ENCODE measurements at regions not wholly inside any gene's neighbourhood (a gene's known extent, or its start where the extent isn't known, plus 50 kb on each side); places are given as distances from the start of the nearest gene placed in this dataset.
"Not testable (repeated sequence)": the region's sequence is repeated elsewhere in the genome, so short reads cannot be mapped to it uniquely, and the experiment has no call there.

GRCh38 chr13:80009760-80010159 is 331.2 kb downstream of the SPRY2 start:
- no peak for DNase-seq (ENCODE audit: low spot score)
- intact Hi-C loops (cut with DNase I), result no loop called here

- intact Hi-C loops (cut with DNase I), result no loop called here
- no peak for DNase-seq (ENCODE audit: low spot score)
Measured at GRCh38 chr13:80006940-80007339, 334.0 kb downstream of the SPRY2 start.

- intact Hi-C loops (cut with DNase I), result no loop called here
- no peak for DNase-seq (ENCODE audit: low spot score)
Measured at GRCh38 chr13:80001510-80001842, 339.4 kb downstream of the SPRY2 start.

- no peak for DNase-seq (ENCODE audit: low spot score)
- intact Hi-C loops (cut with DNase I), result no loop called here
Measured at GRCh38 chr13:80000684-80001509, 340.0 kb downstream of the SPRY2 start.

- no peak for DNase-seq (ENCODE audit: low spot score)
- intact Hi-C loops (cut with DNase I), result no loop called here
Measured at GRCh38 chr13:79999601-80000000, 341.3 kb downstream of the SPRY2 start.

GRCh38 chr13:79998381-79998880 is 342.5 kb downstream of the SPRY2 start:
- DNase-seq (ENCODE audit: low spot score), result no peak
- intact Hi-C loops (cut with DNase I), result no loop called here

GRCh38 chr13:79997244-79997643 is 343.7 kb downstream of the SPRY2 start:
- intact Hi-C loops (cut with DNase I), result no loop called here

GRCh38 chr13:79995334-79995733 is 345.6 kb downstream of the SPRY2 start:
- intact Hi-C loops (cut with DNase I), result no loop called here
- no peak for DNase-seq (ENCODE audit: low spot score)

More at GRCh38 chr13:79997244-79997643, 343.7 kb downstream of the SPRY2 start:
- DNase-seq (ENCODE audit: low spot score), result no peak

- DNase-seq (ENCODE audit: low spot score), result no peak
- intact Hi-C loops (cut with DNase I), result no loop called here
Measured at GRCh38 chr13:79992111-79992510, 348.8 kb downstream of the SPRY2 start.

GRCh38 chr13:79990048-79990447 is 350.9 kb downstream of the SPRY2 start:
- intact Hi-C loops (cut with DNase I), result no loop called here
- DNase-seq (ENCODE audit: low spot score), result no peak

GRCh38 chr13:79989217-79989661 is 351.7 kb downstream of the SPRY2 start:
- DNase-seq (ENCODE audit: low spot score), result no peak
- intact Hi-C loops (cut with DNase I), result no loop called here

GRCh38 chr13:79988573-79988972 is 352.4 kb downstream of the SPRY2 start:
- no peak for DNase-seq (ENCODE audit: low spot score)

GRCh38 chr13:79987761-79988160 is 353.2 kb downstream of the SPRY2 start:
- intact Hi-C loops (cut with DNase I), result no loop called here
- no peak for DNase-seq (ENCODE audit: low spot score)

More at GRCh38 chr13:79988573-79988972, 352.4 kb downstream of the SPRY2 start:
- intact Hi-C loops (cut with DNase I), result no loop called here

GRCh38 chr13:79987323-79987722 is 353.6 kb downstream of the SPRY2 start:
- no peak for DNase-seq (ENCODE audit: low spot score)
- intact Hi-C loops (cut with DNase I), result no loop called here

GRCh38 chr13:79986890-79987289 is 354.0 kb downstream of the SPRY2 start:
- no peak for DNase-seq (ENCODE audit: low spot score)
- intact Hi-C loops (cut with DNase I), result no loop called here

GRCh38 chr13:79974935-79975650 is 365.8 kb downstream of the SPRY2 start:
- DNase-seq (ENCODE audit: low spot score); intact Hi-C loops (cut with DNase I): not testable (repeated sequence)

- DNase-seq (ENCODE audit: low spot score), result no peak
- intact Hi-C loops (cut with DNase I), result no loop called here
Measured at GRCh38 chr13:79973533-79973963, 367.4 kb downstream of the SPRY2 start.

GRCh38 chr13:79972066-79972569 is 368.8 kb downstream of the SPRY2 start:
- intact Hi-C loops (cut with DNase I), result no loop called here
- no peak for DNase-seq (ENCODE audit: low spot score)

- no peak for DNase-seq (ENCODE audit: low spot score)
- intact Hi-C loops (cut with DNase I), result no loop called here
Measured at GRCh38 chr13:79966493-79966895, 374.4 kb downstream of the SPRY2 start.

GRCh38 chr13:79966059-79966458 is 374.9 kb downstream of the SPRY2 start:
- intact Hi-C loops (cut with DNase I), result no loop called here

GRCh38 chr13:79946556-79946955 is 394.4 kb downstream of the SPRY2 start:
- intact Hi-C loops (cut with DNase I), result no loop called here
- DNase-seq (ENCODE audit: low spot score), result no peak

More at GRCh38 chr13:79966059-79966458, 374.9 kb downstream of the SPRY2 start:
- DNase-seq (ENCODE audit: low spot score), result no peak

Data from cardiac septum (tissue), 1 donor.